CD4-positive, alpha-beta T cell treated with Interleukin-2 at 100 ng/mL for 4 hours (primary cell): ENCODE measurements at regions not wholly inside any gene's neighbourhood (a gene's known extent, or its start where the extent isn't known, plus 50 kb on each side); places are given as distances from the start of the nearest gene placed in this dataset.
A peak's percentile ranks its signal among the peaks of the same experiment; 100 is the strongest.

ENCODE experiments used
- DNase-seq: peaks from one replicate; pipeline ENCODE4 v3.0.0-alpha.2; 2020; ENCODE audit warnings: low spot score

- DNase-seq, result peak; percentile 43
These were observed 218.8 kb upstream of the BMP4 start for GRCh38 chr14:54175298-54175942.

GRCh38 chr14:54177019-54177418 lies 219.8 kb upstream of the CDKN3 start:
- DNase-seq, result no peak

- no peak for DNase-seq
These were observed 218.9 kb upstream of the CDKN3 start for GRCh38 chr14:54177641-54178621.

- DNase-seq, result no peak
These were observed 214.3 kb upstream of the CDKN3 start for GRCh38 chr14:54182419-54183045.

- DNase-seq, result no peak
These were observed 209.7 kb upstream of the CDKN3 start for GRCh38 chr14:54186821-54187763.

GRCh38 chr14:54188064-54188666 lies 208.6 kb upstream of the CDKN3 start:
- DNase-seq, result no peak

- DNase-seq, result no peak
These were observed 207.5 kb upstream of the CDKN3 start for GRCh38 chr14:54189333-54189732.

- DNase-seq, result no peak
These were observed 207.0 kb upstream of the CDKN3 start for GRCh38 chr14:54189748-54190354.

- DNase-seq, result no peak
These were observed 205.0 kb upstream of the CDKN3 start for GRCh38 chr14:54191846-54192245.

GRCh38 chr14:54192610-54193009 lies 204.2 kb upstream of the CDKN3 start:
- DNase-seq, result no peak

- no peak for DNase-seq
These were observed 202.9 kb upstream of the CDKN3 start for GRCh38 chr14:54193871-54194270.

- no peak for DNase-seq
These were observed 202.3 kb upstream of the CDKN3 start for GRCh38 chr14:54194501-54194900.

GRCh38 chr14:54197369-54197768 lies 199.4 kb upstream of the CDKN3 start:
- DNase-seq, result no peak

GRCh38 chr14:54200726-54201125 lies 196.1 kb upstream of the CDKN3 start:
- DNase-seq, result no peak

- DNase-seq, result no peak
These were observed 194.5 kb upstream of the CDKN3 start for GRCh38 chr14:54202288-54202687.

- no peak for DNase-seq
These were observed 190.3 kb upstream of the CDKN3 start for GRCh38 chr14:54206516-54206915.

- no peak for DNase-seq
These were observed 189.7 kb upstream of the CDKN3 start for GRCh38 chr14:54207075-54207474.

GRCh38 chr14:54207476-54208462 lies 189.0 kb upstream of the CDKN3 start:
- DNase-seq, result no peak

GRCh38 chr14:54208751-54209150 lies 188.1 kb upstream of the CDKN3 start:
- no peak for DNase-seq
